ENCODE measurements at regions not wholly inside any gene's neighbourhood (a gene's known extent, or its start where the extent isn't known, plus 50 kb on each side); places are given as distances from the start of the nearest gene placed in this dataset.

DNA sequence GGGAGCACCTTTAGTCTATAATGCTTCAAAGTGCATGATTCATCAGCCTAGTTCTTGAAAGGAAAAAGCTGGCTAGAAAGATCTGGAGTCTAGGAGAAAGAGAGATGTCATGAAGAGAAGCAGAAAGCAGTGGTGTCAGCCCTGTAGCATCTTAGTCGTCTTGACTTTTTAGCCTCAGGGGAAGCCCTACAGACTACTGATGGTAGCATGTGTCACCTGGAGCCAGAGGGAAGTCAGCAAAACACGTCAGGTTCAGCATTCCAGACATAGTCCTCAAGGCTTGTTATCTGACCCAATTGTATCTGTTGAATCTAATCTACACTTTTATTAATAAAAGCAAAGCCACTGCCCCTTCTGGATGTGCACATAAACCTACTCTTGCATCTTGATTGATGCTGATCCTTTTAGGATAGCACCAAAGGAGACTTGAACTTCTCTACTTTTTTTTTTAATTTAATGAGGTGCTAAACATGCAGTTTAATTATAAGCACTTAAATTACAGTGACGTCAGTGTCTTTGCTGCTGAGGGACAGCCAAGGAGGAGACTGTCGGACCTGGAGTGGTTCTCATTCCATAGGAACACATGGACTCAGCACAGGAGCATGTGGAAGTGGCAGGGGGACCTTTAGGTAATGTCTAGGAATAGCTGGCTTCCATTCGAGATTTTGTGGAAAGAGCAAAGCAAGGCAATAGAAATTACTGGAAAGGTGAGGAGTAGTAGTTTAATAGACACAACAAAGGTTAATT lies 525.5 kb upstream of the SGCG start:
- DNase-seq (ENCODE audit: low spot score), result no peak

DNA sequence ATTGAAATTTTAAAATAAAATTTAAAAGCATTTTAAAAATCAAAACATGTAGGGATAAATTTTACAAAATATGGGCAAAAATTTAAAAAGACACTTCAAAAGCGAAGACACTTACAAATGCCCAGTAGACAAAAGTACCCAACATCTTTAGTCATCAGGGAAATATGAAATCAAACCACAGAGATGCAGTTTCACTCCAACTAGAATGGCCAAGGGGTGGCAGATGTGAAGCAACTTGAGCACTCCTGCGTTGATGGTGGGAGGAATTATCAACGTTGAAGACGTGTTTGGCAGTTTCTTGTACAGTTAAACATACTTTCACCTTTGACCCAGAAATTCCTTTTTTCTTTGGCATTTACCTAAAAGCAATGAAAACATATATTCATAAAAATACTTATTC lies 518.0 kb upstream of the SGCG start:
- DNase-seq (ENCODE audit: low spot score), result no peak

DNA sequence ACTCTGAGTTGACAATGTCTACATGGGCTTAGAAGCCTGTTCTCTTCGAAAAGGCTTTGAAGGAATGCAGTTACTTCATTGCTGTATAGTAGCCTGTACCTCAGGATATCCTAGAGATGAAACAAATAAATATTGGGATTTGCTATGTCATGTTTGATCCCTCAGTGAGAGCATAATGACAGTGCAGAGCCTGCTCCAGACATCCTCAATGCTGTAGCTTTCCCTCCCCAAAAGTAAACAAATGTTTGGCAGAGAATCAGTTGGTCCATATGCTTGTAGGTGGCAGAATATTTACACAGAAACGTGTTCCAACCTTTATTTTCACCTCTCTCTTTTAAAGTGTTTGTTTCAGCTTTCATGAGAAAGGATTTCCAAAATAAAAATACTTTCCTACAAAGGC lies 515.3 kb upstream of the SGCG start:
- no peak for DNase-seq (ENCODE audit: low spot score)

DNA sequence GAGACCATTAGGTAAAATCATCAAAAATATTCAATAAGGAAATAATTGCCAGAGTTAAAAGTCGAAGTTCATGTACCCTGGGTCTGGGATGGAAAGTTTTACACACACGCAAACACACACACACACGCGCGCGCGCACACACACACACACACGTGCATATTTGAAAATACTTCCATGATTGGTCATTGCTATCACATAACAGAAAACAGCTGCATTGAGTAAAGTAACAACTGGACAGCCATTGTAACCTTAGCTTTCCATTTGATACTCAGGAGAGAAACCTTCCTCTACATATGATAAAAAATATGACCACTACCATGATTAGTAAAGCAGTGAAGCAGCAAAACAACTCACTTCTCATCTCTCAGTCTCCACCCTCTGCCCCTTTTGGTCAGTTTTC lies 490.0 kb upstream of the SGCG start:
- no peak for DNase-seq (ENCODE audit: low spot score)

DNA sequence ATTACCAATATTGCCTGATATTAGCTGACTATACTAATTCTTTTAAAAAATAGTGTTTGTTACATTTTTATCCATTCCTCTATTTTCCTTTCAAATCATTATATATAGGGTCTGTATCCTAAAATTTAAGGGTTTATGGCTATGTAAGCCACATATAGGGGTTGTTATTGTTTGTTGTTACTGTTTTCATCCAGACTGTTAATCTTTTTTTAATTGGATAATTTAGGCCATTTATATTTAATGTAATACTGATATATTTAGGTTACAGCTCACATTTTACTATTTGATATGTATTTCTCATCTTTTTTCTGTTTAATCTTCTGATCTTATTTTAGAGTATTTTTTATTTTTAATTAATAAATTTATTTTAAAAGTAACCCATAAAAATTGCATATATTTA lies 487.1 kb upstream of the SGCG start:
- DNase-seq (ENCODE audit: low spot score), result no peak

DNA sequence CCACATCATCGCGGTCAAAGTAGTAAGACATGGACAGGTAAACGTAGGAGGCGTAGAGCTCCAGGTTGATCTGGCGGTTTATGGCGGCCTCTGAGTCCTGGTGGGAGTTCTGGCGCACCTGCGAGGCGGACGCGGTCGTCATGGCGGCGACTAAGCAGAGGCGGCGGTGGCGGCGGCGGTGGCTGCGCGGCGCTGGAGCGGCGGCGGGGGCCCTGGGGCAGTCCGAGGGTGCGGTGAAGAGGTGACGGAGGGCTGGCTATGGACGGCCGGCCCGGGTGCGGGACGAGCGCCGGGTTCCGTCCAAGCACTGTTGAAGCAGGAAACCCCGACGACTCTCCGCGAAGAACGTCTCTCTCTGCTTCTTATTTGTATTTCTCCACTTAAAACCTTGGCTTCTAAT lies 484.3 kb upstream of the SGCG start:
- DNase-seq (ENCODE audit: low spot score), result no peak

DNA sequence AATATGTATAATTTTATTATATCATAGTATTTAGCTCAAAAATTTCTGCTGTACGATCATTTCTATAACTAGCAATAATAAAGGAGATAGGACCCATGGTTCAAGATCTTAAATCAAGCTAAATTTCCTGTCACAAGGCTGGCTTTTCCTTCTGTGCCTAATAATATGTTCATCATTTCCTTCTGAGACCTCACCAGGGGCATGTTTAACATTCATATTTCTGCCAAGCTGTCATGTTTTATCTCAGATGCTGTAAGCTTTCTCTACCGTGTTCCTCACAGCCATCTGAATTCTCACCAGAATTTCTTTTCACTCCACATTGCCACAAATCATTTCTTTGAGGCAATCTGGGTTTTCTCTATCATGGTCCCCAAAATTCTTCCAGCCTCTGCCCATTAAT lies 482.3 kb upstream of the SGCG start:
- DNase-seq (ENCODE audit: low spot score), result no peak

DNA sequence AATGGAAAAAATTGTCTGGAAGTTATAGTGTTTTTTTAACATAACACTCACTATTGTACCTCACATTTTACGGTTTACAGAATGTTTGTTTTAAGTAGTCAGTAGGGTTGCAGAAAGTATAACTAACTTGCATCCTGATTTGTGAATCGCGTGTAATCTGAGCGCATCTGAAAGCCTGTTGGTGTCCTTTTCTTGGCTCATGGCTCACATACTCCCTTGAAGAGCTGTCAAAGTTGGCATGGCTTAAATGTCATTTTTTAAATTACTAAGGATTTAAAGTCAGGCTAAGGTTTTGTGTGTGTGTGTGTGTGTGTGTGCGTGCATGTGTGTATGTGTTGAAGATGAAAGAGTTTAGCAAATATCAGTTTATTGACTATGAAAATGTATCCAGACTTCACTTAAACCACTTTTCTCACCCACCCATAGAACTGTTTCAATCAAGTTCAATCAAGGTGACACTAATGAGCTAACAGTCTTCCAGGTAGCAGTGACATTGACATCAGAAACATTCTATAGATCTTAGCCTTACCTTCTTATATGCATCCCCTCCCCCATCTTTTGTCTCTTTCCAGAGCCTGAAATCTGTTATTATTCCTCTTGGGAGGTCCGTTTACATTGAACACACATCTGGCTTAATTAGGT lies 480.4 kb upstream of the SGCG start:
- DNase-seq (ENCODE audit: low spot score), result no peak

DNA sequence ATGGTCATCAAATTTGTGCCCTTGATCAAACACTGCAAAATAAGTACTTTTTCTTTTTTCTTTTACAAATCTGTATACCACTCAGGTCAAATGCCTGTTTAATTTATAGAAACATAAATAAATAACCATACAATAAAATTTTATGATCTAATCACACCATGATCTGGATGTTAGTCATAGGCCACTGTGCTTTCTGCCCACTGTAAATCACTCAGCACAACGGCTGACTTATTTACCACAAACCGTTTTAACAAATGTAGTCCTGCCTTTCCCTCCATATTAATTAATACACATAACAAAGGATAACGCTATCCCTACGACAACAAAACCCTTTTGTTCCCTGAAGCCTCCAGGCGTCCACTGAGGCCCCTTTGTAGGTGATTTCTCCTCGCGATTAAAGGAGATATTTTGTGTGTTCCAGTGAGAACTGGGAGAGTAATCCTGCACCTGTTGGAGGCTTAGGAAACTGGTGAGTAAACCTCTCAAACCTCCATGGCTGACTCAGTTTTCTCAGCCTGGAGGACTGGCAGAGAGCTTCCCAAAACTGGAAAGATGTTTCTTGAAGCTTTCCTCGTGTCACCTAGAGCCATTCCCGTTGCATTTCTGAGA lies 477.1 kb upstream of the SGCG start:
- DNase-seq (ENCODE audit: low spot score), result peak; percentile 14

DNA sequence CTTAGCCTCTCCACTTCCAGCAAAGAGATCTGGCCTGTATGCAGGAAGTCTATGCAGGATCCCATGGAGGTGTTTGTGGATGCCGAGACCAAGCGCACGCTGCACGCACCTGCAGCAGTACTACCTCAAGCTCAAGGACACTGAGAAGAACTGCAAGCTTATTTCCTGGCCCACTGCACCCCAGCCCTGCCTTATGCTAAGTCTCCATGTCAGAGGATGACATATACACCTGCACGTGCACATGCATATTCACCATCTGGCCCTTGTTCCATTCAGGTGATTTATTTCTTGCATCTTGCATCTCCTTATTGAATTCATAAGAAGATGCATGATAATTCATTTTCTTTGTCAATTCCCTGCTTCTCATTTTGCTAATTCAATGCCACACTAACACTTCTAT lies 472.8 kb upstream of the SGCG start:
- no peak for DNase-seq (ENCODE audit: low spot score)

DNA sequence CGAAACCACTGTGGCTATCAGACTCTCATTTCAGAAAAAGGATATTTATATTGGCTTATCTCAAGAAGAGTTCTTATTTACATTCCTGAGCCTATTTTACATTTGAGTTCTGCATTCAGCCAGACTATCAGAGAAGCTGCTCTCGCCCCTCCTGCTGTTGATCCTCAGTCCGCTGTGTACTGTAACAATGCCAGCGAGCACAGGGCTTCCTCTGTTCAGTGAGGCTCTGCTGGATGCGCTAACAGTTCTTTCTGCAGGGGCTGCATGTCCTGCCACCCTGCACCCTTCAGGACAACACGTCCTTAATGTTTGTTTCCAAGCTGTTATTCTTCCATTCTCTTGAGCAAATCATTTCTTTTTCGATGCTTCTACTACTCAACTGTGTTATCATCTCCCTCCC lies 463.7 kb upstream of the SGCG start:
- no peak for DNase-seq (ENCODE audit: low spot score)

DNA sequence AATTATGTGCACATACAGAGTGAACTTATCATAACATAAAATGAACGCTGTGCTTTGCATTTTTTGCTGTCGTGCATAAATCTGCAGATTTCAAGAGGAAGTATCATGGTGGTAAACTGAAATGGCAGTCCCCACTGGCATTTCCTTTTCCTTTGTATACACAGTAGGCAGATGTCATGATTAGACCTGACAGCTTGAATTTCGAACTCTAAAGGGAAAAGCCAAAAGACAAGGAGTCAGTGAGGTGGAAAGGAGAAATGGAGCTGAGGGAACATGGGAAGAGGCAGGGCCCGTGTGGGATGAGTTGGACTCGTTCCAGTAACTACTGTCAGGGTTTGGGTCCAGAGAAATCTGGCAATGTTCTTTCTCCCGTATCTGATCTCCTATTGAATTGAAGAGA lies 454.1 kb upstream of the SGCG start:
- no peak for DNase-seq (ENCODE audit: low spot score)

DNA sequence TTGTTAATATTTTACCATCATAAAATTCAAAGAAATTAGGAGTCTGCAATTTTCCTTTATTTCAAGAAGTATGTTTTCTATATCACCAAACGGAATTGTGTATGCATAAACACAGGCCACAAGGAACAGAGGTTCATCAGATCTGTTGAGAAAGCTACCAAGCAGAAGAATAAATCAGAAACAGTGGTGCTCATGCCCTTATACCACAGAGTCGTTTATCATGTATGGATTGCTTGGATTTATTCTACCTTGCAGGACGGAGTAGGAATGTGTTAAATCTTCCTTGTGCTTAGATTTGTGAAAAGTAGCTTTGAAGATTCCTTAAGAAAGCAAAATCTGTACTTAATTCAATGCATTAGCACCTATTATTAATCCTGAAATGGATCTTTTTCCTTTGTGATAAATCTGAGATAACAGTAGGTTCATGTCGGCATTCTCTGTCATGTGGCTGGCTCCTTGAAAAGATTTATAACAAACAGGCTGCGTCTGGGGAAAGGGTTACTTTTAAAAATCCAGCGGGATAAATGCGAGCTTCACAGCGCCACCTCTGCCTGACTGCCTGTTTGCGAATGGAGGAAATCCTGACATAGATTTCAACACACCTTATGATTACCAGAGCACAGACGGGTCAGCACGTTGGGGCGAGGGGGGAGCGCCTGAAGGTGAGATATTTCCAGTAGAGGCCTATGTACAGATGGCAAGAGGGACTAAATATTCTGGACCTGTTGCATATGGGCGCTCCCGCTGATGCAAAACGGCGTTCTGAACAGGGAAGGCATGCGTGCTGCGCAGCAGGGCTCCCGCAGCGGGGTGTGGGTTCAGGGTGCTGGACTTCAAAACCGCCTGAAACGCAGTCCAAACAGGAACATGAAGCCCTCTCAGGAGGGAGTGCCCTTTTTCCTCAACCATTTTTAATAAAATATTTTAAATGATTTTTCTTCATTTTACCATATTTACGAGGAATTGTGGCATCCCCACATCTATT lies 445.5 kb upstream of the SGCG start:
- DNase-seq (ENCODE audit: low spot score), result no peak

DNA sequence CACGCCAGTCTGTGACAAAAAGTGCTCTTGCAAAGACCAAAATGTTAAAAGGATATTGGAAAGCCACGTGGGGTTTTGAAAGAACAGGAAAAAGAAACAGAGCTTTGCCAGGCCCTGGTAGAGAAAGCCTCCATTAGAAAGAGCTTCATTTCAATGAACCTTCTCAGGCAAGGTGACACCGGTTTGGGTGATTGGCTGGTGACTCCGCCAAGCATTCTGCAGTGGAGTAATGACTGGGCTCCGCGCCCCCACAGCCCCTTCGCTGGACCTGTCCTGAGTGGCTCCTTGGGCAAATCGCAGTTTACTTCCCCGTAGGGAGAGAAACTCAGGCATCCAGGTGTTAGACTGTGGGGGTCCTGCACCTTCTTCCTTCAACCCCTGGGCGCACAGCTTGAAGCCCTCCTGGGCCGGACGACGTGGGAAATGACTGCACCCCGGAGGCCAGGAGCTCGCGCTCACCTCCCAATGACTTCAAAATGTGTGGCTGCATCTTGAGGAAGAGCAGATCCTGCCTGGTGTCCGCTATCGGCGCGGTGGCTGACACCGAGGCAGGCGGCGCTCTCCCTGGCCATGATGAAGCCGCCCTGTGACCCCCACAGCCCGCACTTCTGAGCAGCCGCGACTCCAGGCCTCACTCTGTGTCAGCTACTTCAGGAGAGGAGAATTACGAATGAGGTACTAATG lies 444.6 kb upstream of the SGCG start:
- no peak for DNase-seq (ENCODE audit: low spot score)

DNA sequence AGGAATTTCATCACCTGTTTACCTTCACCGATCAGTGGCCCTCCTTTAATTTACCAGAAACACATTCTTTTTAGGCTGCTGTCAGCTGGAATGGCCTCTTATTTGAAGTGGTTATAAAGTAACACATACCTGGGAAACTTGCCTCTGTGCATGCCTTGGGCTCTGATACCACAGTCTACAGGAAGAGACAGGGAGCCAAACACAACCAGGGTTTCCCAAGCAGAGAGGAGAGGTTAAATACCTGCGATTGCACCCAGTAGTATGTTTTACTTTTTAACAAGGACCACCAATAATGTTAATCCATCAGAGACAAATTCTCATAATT lies 444.0 kb upstream of the SGCG start:
- no peak for DNase-seq (ENCODE audit: low spot score)

DNA sequence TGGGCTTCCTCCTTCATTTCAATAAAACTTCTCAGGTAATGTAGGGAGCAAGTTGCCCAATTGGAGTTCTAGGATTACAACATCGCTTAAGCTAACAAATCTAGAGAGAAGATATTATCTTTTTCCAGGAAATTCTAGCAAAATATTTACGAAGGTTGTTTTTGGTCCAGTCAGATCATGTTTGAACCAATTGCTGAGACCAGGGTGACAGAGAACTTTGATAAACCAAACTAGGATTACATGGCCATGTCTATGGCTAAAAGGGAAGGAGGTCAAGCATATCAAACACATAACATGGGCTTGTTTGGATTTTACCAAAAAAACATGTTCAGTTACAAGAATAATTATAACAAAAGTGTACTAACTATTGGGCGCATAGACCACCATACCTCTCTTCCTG lies 442.4 kb upstream of the SGCG start:
- no peak for DNase-seq (ENCODE audit: low spot score)

DNA sequence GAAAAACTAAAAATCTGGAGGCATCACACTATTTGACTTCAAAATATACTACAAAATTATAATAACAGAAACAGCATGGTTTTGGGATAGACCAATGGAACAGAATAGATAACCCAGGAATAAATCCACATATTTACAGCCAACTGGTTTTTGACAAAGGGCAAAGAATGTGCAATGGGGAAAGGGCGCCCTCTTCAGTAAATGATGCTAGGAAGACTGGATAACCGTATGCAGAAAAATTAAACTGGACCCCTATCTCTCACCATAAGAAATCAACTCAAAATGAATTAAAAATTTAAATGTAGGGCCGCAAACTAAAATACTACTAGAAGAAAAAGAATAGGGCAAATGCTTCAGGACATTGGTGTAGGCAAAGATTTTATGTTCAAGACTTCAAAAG lies 440.5 kb upstream of the SGCG start:
- peak; percentile 11 for DNase-seq (ENCODE audit: low spot score)

DNA sequence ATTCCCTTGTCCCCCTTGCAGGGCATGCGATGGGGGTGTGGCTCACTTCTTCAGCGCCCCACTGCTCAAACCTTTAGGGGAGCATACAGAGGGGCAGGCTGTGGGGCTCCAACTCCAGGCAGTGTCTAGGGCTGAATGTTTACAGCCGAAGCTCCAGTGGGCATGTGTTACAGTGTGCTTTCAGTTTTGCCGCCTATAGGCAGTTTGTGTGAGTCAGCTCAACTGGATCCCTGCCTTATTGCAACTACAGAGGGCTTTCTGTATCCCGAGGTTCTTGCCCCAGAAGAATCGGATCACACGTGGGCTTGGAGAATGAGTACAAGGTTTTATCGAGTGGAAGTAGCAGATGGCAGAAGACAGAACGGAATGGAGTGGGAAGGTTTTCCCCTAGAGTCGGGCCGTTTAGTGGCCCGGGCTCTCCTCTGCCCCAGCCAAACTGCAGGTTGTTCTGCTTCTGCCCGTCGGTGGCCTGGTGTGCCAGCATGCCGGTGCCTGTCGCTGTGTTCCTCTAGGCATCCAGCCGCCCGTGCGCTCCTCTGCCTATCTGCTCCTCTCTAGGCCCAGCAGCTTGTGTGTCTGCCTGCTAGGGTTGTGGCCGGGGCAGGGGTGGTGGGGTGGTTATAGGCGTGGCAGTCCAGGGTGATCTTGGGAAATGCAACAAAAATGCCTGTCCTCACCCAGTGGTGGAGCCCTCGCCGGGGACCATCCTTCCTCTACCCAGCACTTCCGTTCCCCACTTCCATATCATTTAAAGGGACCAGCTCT lies 435.9 kb upstream of the SGCG start:
- no peak for DNase-seq (ENCODE audit: low spot score)

DNA sequence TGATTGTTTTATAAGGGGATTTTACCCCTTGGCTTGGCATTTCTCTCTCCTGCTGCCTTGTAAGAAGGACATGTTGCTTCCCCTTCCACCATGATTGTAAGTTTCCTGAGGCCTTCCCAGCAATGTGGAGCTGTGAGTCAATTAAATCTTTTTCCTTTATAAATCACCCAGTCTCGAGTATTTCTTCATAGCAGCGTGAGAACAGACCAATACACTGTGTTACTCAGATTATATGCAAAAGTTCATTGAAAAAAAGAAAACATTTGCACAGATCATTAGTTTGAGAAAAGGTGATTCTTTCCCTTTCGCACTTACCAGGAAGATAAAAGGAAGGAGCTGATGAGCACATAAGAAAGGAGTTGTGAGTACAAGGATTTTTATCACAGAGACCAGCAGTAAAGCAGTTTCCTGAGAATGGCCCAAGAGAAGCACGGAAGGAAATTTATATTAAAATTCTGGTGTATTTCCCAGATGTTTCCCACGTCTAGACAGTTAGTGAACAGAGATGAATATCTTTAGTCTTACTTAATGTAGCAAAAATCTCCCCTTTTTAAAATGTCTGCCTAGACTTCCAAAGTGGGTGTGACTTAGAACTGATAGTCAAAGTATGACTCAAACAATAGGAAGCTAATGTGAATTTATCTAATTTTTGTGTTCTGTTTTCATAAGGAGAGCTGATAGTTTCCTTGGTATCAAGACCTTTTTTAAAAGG lies 431.8 kb upstream of the SGCG start:
- DNase-seq (ENCODE audit: low spot score), result no peak

DNA sequence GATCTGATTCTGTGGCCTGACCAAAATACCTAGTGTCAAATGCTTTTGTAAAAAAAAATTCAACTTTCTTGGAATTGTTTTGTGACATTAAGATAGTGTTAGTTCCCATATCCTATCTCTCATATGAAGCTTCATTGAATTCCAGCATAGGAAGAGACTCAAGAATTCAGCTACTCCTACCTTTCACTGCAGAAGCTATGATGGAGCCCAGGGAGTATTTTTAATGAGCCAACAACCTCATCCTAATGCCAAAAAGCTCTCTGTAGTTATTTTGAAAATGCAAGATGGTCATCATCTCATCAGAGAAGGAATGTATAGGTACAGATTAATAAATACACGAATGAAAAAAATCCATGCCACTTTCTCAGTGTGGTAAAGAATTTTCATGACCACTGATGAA lies 431.2 kb upstream of the SGCG start:
- DNase-seq (ENCODE audit: low spot score), result no peak

Data from kidney tubule cell (primary cell).